Brain microvascular endothelial cell (primary cell): ENCODE measurements at regions not wholly inside any gene's neighbourhood (a gene's known extent, or its start where the extent isn't known, plus 50 kb on each side); places are given as distances from the start of the nearest gene placed in this dataset.

Source experiments
- DNase-seq: peaks from one replicate; pipeline ENCODE4 v3.0.0-alpha.2; 2020
- H3K27ac ChIP-seq: fragments of 250-450 bp; sonication (Bioruptor Pico); 2 replicates; pipeline ENCODE4 v1.5.1; 2020; ENCODE audit warnings: mild to moderate bottlenecking, moderate library complexity
- H3K27me3 ChIP-seq: fragments of 250-450 bp; sonication (Bioruptor Pico); replicated peaks from 2 replicates; pipeline ENCODE4 v1.5.1; 2020; ENCODE audit warnings: mild to moderate bottlenecking
- H3K36me3 ChIP-seq: fragments of 250-450 bp; sonication (Bioruptor Pico); replicated peaks from 2 replicates; pipeline ENCODE4 v1.5.1; 2020; ENCODE audit warnings: mild to moderate bottlenecking
- H3K4me3 ChIP-seq: 2 replicates; pipeline ENCODE4 v1.5.1; 2011; ENCODE audit warnings: low read depth, mild to moderate bottlenecking, control low read depth, low read length, moderate library complexity
- in situ Hi-C: cut with HindIII; loops from 2 replicates; pipeline ENCODE4 v1.10.0; 2017; ENCODE audit warnings: low sequenced_read_pairs, low pct_ligation_motif_present
- TF ChIP-seq, protein P1 (sequence below): IDR thresholded peaks from 2 replicates; pipeline ENCODE4 v1.5.1; 2011; ENCODE audit warnings: low read depth, mild to moderate bottlenecking, moderate library complexity, low read length, control low read depth, inconsistent platforms; ENCODE audit errors: missing control alignments

DNA sequence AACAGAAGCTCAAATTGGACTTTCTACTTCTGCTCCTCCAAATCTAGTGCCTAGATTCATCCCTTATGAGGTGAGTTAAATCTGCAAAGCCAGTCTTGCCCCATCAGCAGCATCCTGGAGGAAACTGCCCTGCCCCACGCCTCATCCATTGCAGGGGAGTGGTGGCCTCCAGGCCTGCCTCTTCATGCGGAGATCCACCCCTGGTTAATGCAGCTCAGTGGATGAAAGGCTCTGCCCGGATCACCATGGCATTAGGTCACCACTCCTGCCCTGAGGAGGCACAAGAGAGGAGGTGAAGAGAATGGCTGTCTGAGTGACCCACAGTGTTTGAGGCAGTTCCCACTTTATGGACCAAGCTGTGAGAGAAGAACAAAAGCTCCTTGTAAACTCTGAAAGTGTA, 218.1 kb downstream of the C12orf75 start:
- Histone ChIP-seq H3K36me3 (no peaks in the 10 kb centered on the region), H3K27me3 (no peaks in the 10 kb centered on the region), H3K4me3 (no peak overlapping the region), H3K27ac (no peak overlapping the region)
- in situ Hi-C loops: no loop called here
- DNase-seq: no peak
- TF ChIP-seq, protein P1, sequence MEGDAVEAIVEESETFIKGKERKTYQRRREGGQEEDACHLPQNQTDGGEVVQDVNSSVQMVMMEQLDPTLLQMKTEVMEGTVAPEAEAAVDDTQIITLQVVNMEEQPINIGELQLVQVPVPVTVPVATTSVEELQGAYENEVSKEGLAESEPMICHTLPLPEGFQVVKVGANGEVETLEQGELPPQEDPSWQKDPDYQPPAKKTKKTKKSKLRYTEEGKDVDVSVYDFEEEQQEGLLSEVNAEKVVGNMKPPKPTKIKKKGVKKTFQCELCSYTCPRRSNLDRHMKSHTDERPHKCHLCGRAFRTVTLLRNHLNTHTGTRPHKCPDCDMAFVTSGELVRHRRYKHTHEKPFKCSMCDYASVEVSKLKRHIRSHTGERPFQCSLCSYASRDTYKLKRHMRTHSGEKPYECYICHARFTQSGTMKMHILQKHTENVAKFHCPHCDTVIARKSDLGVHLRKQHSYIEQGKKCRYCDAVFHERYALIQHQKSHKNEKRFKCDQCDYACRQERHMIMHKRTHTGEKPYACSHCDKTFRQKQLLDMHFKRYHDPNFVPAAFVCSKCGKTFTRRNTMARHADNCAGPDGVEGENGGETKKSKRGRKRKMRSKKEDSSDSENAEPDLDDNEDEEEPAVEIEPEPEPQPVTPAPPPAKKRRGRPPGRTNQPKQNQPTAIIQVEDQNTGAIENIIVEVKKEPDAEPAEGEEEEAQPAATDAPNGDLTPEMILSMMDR: no peak

DNA sequence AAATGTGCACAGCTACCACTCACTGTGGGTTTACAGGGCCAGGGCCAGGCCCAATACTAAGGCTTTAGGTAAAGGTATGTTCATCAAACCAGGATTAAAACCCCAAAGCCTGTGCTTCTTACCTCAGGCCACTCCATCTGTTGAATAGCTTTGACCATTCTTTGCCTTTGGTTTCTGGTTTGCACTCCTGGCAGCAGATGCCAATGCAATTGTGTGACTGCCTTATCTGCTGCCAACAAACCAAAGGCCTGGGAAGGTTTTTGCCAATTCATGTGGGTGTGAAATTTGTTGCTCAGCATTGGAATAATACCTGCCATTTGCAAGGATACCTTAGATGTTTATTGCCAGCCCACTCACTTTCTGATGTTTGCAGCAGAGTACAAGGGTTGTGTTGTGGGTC, 221.6 kb downstream of the C12orf75 start:
- in situ Hi-C loops: no loop called here
- Histone ChIP-seq H3K4me3 (no peak overlapping the region), H3K27ac (no peak overlapping the region), H3K36me3 (no peaks in the 10 kb centered on the region), H3K27me3 (no peaks in the 10 kb centered on the region)
- TF ChIP-seq, protein P1: no peak
- DNase-seq: no peak

DNA sequence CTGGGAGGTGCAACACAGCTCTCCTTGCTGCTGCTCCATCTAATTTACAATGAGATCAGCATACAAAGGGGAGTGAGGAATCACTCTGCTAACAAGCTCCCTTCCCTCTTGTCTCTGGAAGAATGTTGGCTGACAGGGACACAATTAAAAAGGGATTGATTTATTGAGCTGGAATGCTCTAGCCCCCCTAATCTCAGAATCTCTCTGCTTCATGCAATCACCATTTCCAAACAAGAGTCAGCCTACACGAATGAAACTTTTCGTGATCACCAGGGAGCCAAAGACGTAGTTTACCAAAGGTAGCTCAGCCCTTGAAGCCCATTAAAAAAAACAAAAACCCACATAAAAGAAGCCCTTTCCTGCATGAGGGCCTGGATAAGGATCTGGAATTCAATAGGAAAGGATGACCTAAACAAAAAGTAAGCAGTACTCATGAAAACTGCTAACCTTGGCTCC, 223.8 kb downstream of the C12orf75 start:
- Histone ChIP-seq H3K27ac (no peak overlapping the region), H3K4me3 (no peak overlapping the region), H3K36me3 (no peaks in the 10 kb centered on the region), H3K27me3 (no peaks in the 10 kb centered on the region)
- no peak for DNase-seq
- TF ChIP-seq, protein P1: no peak
- in situ Hi-C loops: no loop called here

DNA sequence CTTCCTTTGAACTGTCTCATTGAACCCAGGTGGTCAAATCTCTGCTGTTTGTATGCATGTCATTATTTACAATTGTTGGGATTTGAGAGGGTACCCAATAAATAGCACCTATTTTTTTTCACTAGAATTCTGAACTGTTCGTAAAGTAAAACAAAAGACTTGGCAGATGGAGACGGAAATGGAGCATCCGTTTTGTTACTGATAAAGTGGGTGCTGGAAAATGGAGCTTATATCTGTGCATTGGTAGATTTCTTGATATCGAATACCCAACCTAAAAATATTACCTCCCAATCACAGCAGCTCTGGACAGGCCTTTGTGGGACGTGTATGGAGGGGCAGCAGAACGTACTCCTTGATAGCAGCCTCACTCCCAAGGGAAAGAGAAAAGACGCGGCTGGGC, 224.4 kb downstream of the C12orf75 start:
- Histone ChIP-seq H3K4me3 (no peak overlapping the region), H3K27me3 (no peaks in the 10 kb centered on the region), H3K36me3 (no peaks in the 10 kb centered on the region), H3K27ac (no peak overlapping the region)
- DNase-seq: no peak
- TF ChIP-seq, protein P1: no peak
- in situ Hi-C loops: no loop called here

DNA sequence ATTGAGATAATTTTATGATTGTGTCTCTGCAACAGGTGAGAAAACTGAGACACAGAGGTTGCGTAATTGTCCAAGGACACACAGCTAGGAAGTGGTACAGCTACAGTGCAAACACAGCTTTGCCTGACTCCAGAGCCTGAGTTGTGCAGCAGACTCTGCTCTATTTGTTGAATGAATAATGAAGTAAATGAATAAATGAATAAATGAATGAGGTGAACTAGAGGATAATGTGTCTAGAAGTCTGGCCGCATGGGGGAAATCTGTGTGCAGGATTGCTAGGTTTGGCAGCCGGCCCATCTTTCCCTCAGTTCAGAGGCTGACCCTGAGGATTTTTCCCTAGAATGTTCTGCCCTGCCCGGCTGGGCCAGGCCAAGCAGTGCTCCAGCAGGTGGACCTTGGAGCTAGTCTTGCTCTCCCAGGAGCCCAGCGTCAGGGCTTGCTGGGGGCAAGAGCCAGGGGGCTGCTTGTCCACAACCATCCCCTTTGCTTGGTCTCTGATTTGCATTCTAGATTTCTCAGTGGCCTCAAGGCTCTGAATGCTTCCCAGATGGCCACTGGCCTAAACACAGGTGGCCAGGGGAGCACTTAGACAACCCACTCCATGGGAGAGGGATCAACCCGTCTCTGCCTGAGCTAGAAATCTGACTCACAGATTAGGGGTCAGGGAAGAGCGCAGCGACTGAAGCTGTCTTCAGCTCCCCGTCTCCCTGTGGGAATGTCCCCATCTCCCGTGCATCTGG, 225.2 kb downstream of the C12orf75 start:
- H3K36me3 ChIP-seq: no peaks in the 10 kb centered on the region
- no peak overlapping the region for H3K4me3 ChIP-seq
- in situ Hi-C loops: no loop called here
- no peaks in the 10 kb centered on the region for H3K27me3 ChIP-seq
- DNase-seq: no peak
- H3K27ac ChIP-seq: no peak overlapping the region
- TF ChIP-seq, protein P1: no peak

DNA sequence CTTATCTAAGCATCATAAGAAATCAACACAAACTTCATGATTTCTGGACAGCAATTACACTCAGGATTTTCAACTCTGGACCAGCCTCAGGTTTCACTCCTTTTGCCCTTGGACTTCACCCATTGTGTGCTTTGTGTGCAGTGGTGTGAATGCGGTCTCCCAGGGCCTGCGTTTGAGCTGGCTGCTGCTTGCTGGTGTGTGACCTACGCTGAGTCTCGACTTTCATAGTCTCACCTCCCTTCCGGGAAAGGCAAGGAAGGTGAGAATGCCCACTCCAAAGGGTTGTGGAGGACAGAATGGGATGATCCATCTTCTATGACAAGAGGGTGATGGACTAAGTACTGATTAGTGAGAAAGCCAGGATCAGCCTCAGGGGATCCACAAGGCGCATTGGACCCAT, 228.8 kb downstream of the C12orf75 start:
- Histone ChIP-seq H3K27me3 (no peaks in the 10 kb centered on the region), H3K4me3 (no peak overlapping the region), H3K27ac (no peak overlapping the region), H3K36me3 (no peaks in the 10 kb centered on the region)
- DNase-seq: no peak
- TF ChIP-seq, protein P1: no peak
- in situ Hi-C loops: no loop called here
